OCI-LY7 (cell line): ENCODE measurements at regions not wholly inside any gene's neighbourhood (a gene's known extent, or its start where the extent isn't known, plus 50 kb on each side); places are given as distances from the start of the nearest gene placed in this dataset.

Source experiments
- BruUV-seq: library from RNA; stranded (reverse); fragments of 400-500 nt; replicated peaks from 2 replicates; lab custom pipeline; 2021; lab: Mats Ljungman, UMichigan
- CTCF ChIA-PET: fragments of 300-600 bp; sonication (Branson Sonifier 250); formaldehyde crosslinking; loops from one replicate; lab custom pipeline; 2022; ENCODE audit warnings: antibody characterized with exemption; ENCODE audit not compliant: unreplicated experiment; lab: Charles Lee
- POLR2A ChIA-PET: fragments of 300-600 bp; sonication (Branson Sonifier 250); formaldehyde crosslinking; loops from one replicate; lab custom pipeline; 2022; ENCODE audit warnings: antibody characterized with exemption; lab: Charles Lee
- DNase-seq: peaks from one replicate; pipeline ENCODE4 v3.0.0-alpha.2; 2015; ENCODE audit warnings: low spot score
- H2AFZ ChIP-seq: fragments of 200-600 bp; sonication (generic), shearing (Covaris generic); 2 replicates; pipeline ENCODE4 v1.6.1; 2014; ENCODE audit warnings: mild to moderate bottlenecking, antibody characterized with exemption, low read length, moderate library complexity
- H3K27ac ChIP-seq: fragments of 200-600 bp; sonication (generic); 2 replicates; pipeline ENCODE4 v1.5.1; 2014; ENCODE audit warnings: mixed run types, low read depth, mild to moderate bottlenecking, moderate library complexity, low read length, inconsistent platforms; ENCODE audit not compliant: poor library complexity, severe bottlenecking
- H3K36me3 ChIP-seq: fragments of 200-600 bp; sonication (generic); 2 replicates; pipeline ENCODE4 v1.6.1; 2014; ENCODE audit warnings: mild to moderate bottlenecking, antibody characterized with exemption, low read length, moderate library complexity, mixed read lengths; ENCODE audit not compliant: insufficient read depth
- H3K4me1 ChIP-seq: fragments of 200-600 bp; sonication (generic); 2 replicates; pipeline ENCODE4 v1.5.1; 2014; ENCODE audit warnings: mild to moderate bottlenecking, low read length; ENCODE audit not compliant: insufficient read depth, poor library complexity, severe bottlenecking
- H3K4me2 ChIP-seq: fragments of 200-600 bp; sonication (generic); 2 replicates; pipeline ENCODE4 v1.6.1; 2014; ENCODE audit warnings: mild to moderate bottlenecking, low read length
- H3K4me3 ChIP-seq: fragments of 200-600 bp; sonication (generic); 2 replicates; pipeline ENCODE4 v1.5.1; 2014; ENCODE audit warnings: mild to moderate bottlenecking, low read depth, low read length; ENCODE audit not compliant: poor library complexity, severe bottlenecking
- H3K79me2 ChIP-seq: fragments of 200-600 bp; sonication (generic); 2 replicates; pipeline ENCODE4 v1.6.1; 2016; ENCODE audit warnings: low read depth, mild to moderate bottlenecking, low read length, moderate library complexity, mixed read lengths; ENCODE audit not compliant: insufficient read depth
- H3K9me2 ChIP-seq: fragments of 200-600 bp; sonication (generic); 2 replicates; pipeline ENCODE4 v1.6.1; 2016; ENCODE audit warnings: mild to moderate bottlenecking, low read length, mixed read lengths; ENCODE audit not compliant: insufficient read depth
- H3K9me3 ChIP-seq: fragments of 200-600 bp; sonication (generic); 2 replicates; pipeline ENCODE4 v1.6.1; 2014; ENCODE audit warnings: mild to moderate bottlenecking, mixed run types, low read length, mixed read lengths
- H4K20me1 ChIP-seq: fragments of 200-600 bp; sonication (generic); 2 replicates; pipeline ENCODE4 v1.6.1; 2014; ENCODE audit warnings: mild to moderate bottlenecking, antibody characterized with exemption, low read length, moderate library complexity, mixed read lengths; ENCODE audit not compliant: insufficient read depth
- CTCF ChIP-seq: fragments of 200-600 bp; sonication (generic); conservative IDR thresholded peaks from 2 replicates; pipeline ENCODE4 v1.5.1; 2014; ENCODE audit warnings: mild to moderate bottlenecking, antibody characterized with exemption, low read length, moderate library complexity, mixed read lengths
- EZH2phosphoT487 ChIP-seq: fragments of 200-600 bp; sonication (generic); IDR thresholded peaks from 2 replicates; pipeline ENCODE4 v1.6.1; 2018; ENCODE audit warnings: low read depth, borderline replicate concordance, mild to moderate bottlenecking, mixed run types, antibody characterized with exemption, low read length, moderate library complexity, mixed read lengths
- intact Hi-C: fragments of 100-400 bp; cut with micrococcal nuclease; formaldehyde crosslinking; loops from one replicate; pipeline ENCODE4 v1.10.0; 2022; ENCODE audit not compliant: unreplicated experiment

GRCh38 chr4:181784881-181785280 lies 458.3 kb upstream of the TENM3 start:
- no peak overlapping the region for H3K4me3 ChIP-seq

GRCh38 chr4:181792641-181793040 lies 450.6 kb upstream of the TENM3 start:
- Histone ChIP-seq H3K27ac (no peak overlapping the region), H3K4me3 (no peak overlapping the region), H3K9me2 (no peaks in the 10 kb centered on the region), H3K4me1 (no peaks in the 10 kb centered on the region), H3K4me2 (no peak overlapping the region), H2AFZ (no peak overlapping the region), H3K79me2 (no peaks in the 10 kb centered on the region), H3K9me3 (no peaks in the 10 kb centered on the region), H3K36me3 (no peaks in the 10 kb centered on the region), H4K20me1 (no peaks in the 10 kb centered on the region)
- TF ChIP-seq EZH2phosphoT487 (no peak), CTCF (no peak)
- intact Hi-C loops, result no loop called here
- ChIA-PET POLR2A (interaction anchor here (0.7 kb wide), 1 partner anchor 96 kb away, joined by 3 read pairs; no protein-coding TSS in a partner anchor), CTCF (no interaction called here)
- no peak for DNase-seq
- BruUV-seq, result no TSS peak

More at GRCh38 chr4:181784881-181785280, 458.3 kb upstream of the TENM3 start:
- no TSS peak for BruUV-seq
- H3K9me3 ChIP-seq, result no peaks in the 10 kb centered on the region
- no peak overlapping the region for H3K27ac ChIP-seq
- intact Hi-C loops, result no loop called here
- H3K4me2 ChIP-seq, result no peak overlapping the region
- H3K4me1 ChIP-seq, result no peaks in the 10 kb centered on the region
- TF ChIP-seq EZH2phosphoT487, result no peak
- TF ChIP-seq CTCF, result no peak
- ChIA-PET POLR2A (no interaction called here), CTCF (no interaction called here)
- no peak overlapping the region for H2AFZ ChIP-seq
- H3K36me3 ChIP-seq, result no peaks in the 10 kb centered on the region
- DNase-seq, result no peak
- H4K20me1 ChIP-seq, result no peaks in the 10 kb centered on the region
- H3K79me2 ChIP-seq, result no peaks in the 10 kb centered on the region
- no peaks in the 10 kb centered on the region for H3K9me2 ChIP-seq

- DNase-seq, result no peak
- Histone ChIP-seq H3K4me2 (no peak overlapping the region), H3K4me3 (no peak overlapping the region), H2AFZ (no peak overlapping the region), H3K4me1 (no peaks in the 10 kb centered on the region), H3K9me3 (no peaks in the 10 kb centered on the region), H3K27ac (no peak overlapping the region), H3K79me2 (no peaks in the 10 kb centered on the region), H4K20me1 (no peaks in the 10 kb centered on the region), H3K36me3 (no peaks in the 10 kb centered on the region), H3K9me2 (no peaks in the 10 kb centered on the region)
- TF ChIP-seq EZH2phosphoT487 (no peak), CTCF (no peak)
- intact Hi-C loops, result no loop called here
- CTCF ChIA-PET, result no interaction called here
- POLR2A ChIA-PET, result no interaction called here
- BruUV-seq, result no TSS peak
Measured at GRCh38 chr4:181793096-181793495, 450.1 kb upstream of the TENM3 start.
